KMS-11 (cell line): ENCODE measurements at regions not wholly inside any gene's neighbourhood (a gene's known extent, or its start where the extent isn't known, plus 50 kb on each side); places are given as distances from the start of the nearest gene placed in this dataset.

Experiments
- H2AFZ ChIP-seq: fragments of 200-600 bp; sonication (generic); 2 replicates; pipeline ENCODE4 v1.6.1; 2016; ENCODE audit warnings: antibody characterized with exemption, mixed run types, low read depth
- H3K27ac ChIP-seq: fragments of 200-600 bp; sonication (generic); 2 replicates; pipeline ENCODE4 v1.6.1; 2016; ENCODE audit warnings: mild to moderate bottlenecking, mixed run types
- H3K27me3 ChIP-seq: fragments of 200-600 bp; sonication (generic); 2 replicates; pipeline ENCODE4 v1.6.1; 2017; ENCODE audit warnings: mild to moderate bottlenecking, low read depth, mixed run types, moderate library complexity; ENCODE audit not compliant: insufficient read depth
- H3K36me3 ChIP-seq: fragments of 200-600 bp; sonication (generic); 2 replicates; pipeline ENCODE4 v1.6.1; 2017; ENCODE audit warnings: mild to moderate bottlenecking, mixed run types; ENCODE audit not compliant: insufficient read depth
- H3K4me1 ChIP-seq: fragments of 200-600 bp; sonication (generic); 2 replicates; pipeline ENCODE4 v1.6.1; 2016; ENCODE audit warnings: mild to moderate bottlenecking, low read depth, mixed run types; ENCODE audit not compliant: poor library complexity, severe bottlenecking
- H3K4me2 ChIP-seq: fragments of 200-600 bp; sonication (generic); 2 replicates; pipeline ENCODE4 v1.7.0; 2016; ENCODE audit warnings: mild to moderate bottlenecking, mixed run types
- H3K4me3 ChIP-seq: fragments of 200-600 bp; sonication (generic); IDR thresholded peaks from 2 replicates; pipeline ENCODE4 v1.6.1; 2017; ENCODE audit warnings: low read depth, low read length, mixed read lengths; ENCODE audit not compliant: insufficient read depth
- H3K79me2 ChIP-seq: fragments of 200-600 bp; sonication (generic); 2 replicates; pipeline ENCODE4 v1.6.1; 2016; ENCODE audit warnings: low read depth, mixed run types; ENCODE audit not compliant: insufficient read depth
- H3K9ac ChIP-seq: fragments of 200-600 bp; sonication (generic); 2 replicates; pipeline ENCODE4 v1.6.1; 2016; ENCODE audit warnings: mild to moderate bottlenecking, mixed run types
- H4K20me1 ChIP-seq: fragments of 200-600 bp; sonication (generic); 2 replicates; pipeline ENCODE4 v1.6.1; 2016; ENCODE audit warnings: mild to moderate bottlenecking, mixed run types; ENCODE audit not compliant: insufficient read depth
- CTCF ChIP-seq: fragments of 200-600 bp; sonication (generic); conservative IDR thresholded peaks from 2 replicates; pipeline ENCODE4 v1.6.1; 2017; ENCODE audit warnings: low read depth, mild to moderate bottlenecking, antibody characterized with exemption, low read length, moderate library complexity, mixed read lengths

GRCh38 chr20:7503501-7503900, 436.8 kb downstream of the HAO1 start:
- no peak overlapping the region for H3K4me3 ChIP-seq
- H3K4me2 ChIP-seq: no peak overlapping the region
- H3K4me1 ChIP-seq: peaks cover 32% of the 10 kb centered on the region
- H3K9ac ChIP-seq: no peak overlapping the region
- no peaks in the 10 kb centered on the region for H3K79me2 ChIP-seq
- H4K20me1 ChIP-seq: no peaks in the 10 kb centered on the region
- no peak overlapping the region for H2AFZ ChIP-seq
- no peak for TF ChIP-seq CTCF
- no peaks in the 10 kb centered on the region for H3K27me3 ChIP-seq
- H3K36me3 ChIP-seq: no peaks in the 10 kb centered on the region
- H3K27ac ChIP-seq: no peak overlapping the region

GRCh38 chr20:7505152-7505834, 435.0 kb downstream of the HAO1 start:
- TF ChIP-seq CTCF: no peak
- H3K27ac ChIP-seq: peak overlapping the region; percentile 46; the same call in 1 of the 2 replicates
- peaks cover 32% of the 10 kb centered on the region for H3K4me1 ChIP-seq
- H3K9ac ChIP-seq: no peak overlapping the region
- peak overlapping the region; percentile 41 for H3K4me2 ChIP-seq
- no peaks in the 10 kb centered on the region for H4K20me1 ChIP-seq
- H2AFZ ChIP-seq: peak overlapping the region; percentile 27; the same call in 1 of the 2 replicates
- no peaks in the 10 kb centered on the region for H3K27me3 ChIP-seq
- H3K36me3 ChIP-seq: no peaks in the 10 kb centered on the region
- H3K79me2 ChIP-seq: no peaks in the 10 kb centered on the region
- no peak overlapping the region for H3K4me3 ChIP-seq

- H3K27ac ChIP-seq: peak overlapping the region; percentile 46; the same call in 1 of the 2 replicates
- H2AFZ ChIP-seq: peak overlapping the region; percentile 27; the same call in 1 of the 2 replicates
- H3K4me2 ChIP-seq: peak overlapping the region; percentile 41; the same call in 1 of the 2 replicates
- H4K20me1 ChIP-seq: no peaks in the 10 kb centered on the region
- H3K4me3 ChIP-seq: no peak overlapping the region
- no peak overlapping the region for H3K9ac ChIP-seq
- H3K4me1 ChIP-seq: peaks cover 32% of the 10 kb centered on the region
- H3K27me3 ChIP-seq: no peaks in the 10 kb centered on the region
- TF ChIP-seq CTCF: no peak
- no peaks in the 10 kb centered on the region for H3K36me3 ChIP-seq
- H3K79me2 ChIP-seq: no peaks in the 10 kb centered on the region
Observed at GRCh38 chr20:7505835-7506221, 434.4 kb downstream of the HAO1 start.

- Histone ChIP-seq H3K79me2 (no peaks in the 10 kb centered on the region), H3K9ac (no peak overlapping the region), H3K4me1 (no peaks in the 10 kb centered on the region), H3K27ac (no peak overlapping the region), H3K27me3 (no peaks in the 10 kb centered on the region), H4K20me1 (no peaks in the 10 kb centered on the region), H3K36me3 (no peaks in the 10 kb centered on the region), H3K4me3 (no peak overlapping the region), H2AFZ (no peak overlapping the region), H3K4me2 (no peak overlapping the region)
- TF ChIP-seq CTCF: no peak
Observed at GRCh38 chr20:7516621-7517111, 423.6 kb downstream of the HAO1 start.
